OCI-LY1 (cell line): ENCODE measurements at regions not wholly inside any gene's neighbourhood (a gene's known extent, or its start where the extent isn't known, plus 50 kb on each side); places are given as distances from the start of the nearest gene placed in this dataset.

Experiments
- H2AFZ ChIP-seq: fragments of 200-600 bp; sonication (generic), shearing (Covaris generic); 2 replicates; pipeline ENCODE4 v1.6.0; 2014; ENCODE audit warnings: antibody characterized with exemption, mild to moderate bottlenecking, low read length
- H3F3A ChIP-seq: fragments of 200-600 bp; sonication (generic), shearing (Covaris generic); 2 replicates; pipeline ENCODE4 v1.6.0; 2014; ENCODE audit warnings: mild to moderate bottlenecking, antibody characterized with exemption, low read length, moderate library complexity; ENCODE audit not compliant: insufficient read depth
- H3K27ac ChIP-seq: fragments of 200-600 bp; sonication (generic); 2 replicates; pipeline ENCODE4 v1.5.1; 2014; ENCODE audit warnings: low read length, mixed run types, mild to moderate bottlenecking, low read depth; ENCODE audit not compliant: poor library complexity, severe bottlenecking
- H3K27me3 ChIP-seq: fragments of 200-600 bp; sonication (generic); 2 replicates; pipeline ENCODE4 v1.6.0; 2014; ENCODE audit warnings: antibody characterized with exemption, mild to moderate bottlenecking, low read length, moderate library complexity; ENCODE audit not compliant: insufficient read depth
- H3K36me3 ChIP-seq: fragments of 200-600 bp; sonication (generic); 2 replicates; pipeline ENCODE4 v1.6.1; 2014; ENCODE audit warnings: mild to moderate bottlenecking, antibody characterized with exemption, low read length, moderate library complexity, mixed read lengths; ENCODE audit not compliant: insufficient read depth
- H3K4me1 ChIP-seq: fragments of 200-600 bp; sonication (generic); 2 replicates; pipeline ENCODE4 v1.5.1; 2014; ENCODE audit warnings: mild to moderate bottlenecking, low read length, moderate library complexity; ENCODE audit not compliant: insufficient read depth, severe bottlenecking
- H3K4me2 ChIP-seq: fragments of 200-600 bp; sonication (generic), shearing (Covaris generic); 2 replicates; pipeline ENCODE4 v1.6.1; 2014; ENCODE audit warnings: low read length
- H3K4me3 ChIP-seq: fragments of 200-600 bp; sonication (generic); 2 replicates; pipeline ENCODE4 v1.5.1; 2014; ENCODE audit warnings: low read length, low read depth, mild to moderate bottlenecking, mixed read lengths; ENCODE audit not compliant: poor library complexity, severe bottlenecking
- H3K79me2 ChIP-seq: fragments of 200-600 bp; shearing (Covaris generic); 2 replicates; pipeline ENCODE4 v1.6.1; 2016; ENCODE audit warnings: mixed run types, low read length, mixed read lengths; ENCODE audit not compliant: insufficient read depth
- H3K9ac ChIP-seq: fragments of 200-600 bp; sonication (generic), shearing (Covaris generic); 2 replicates; pipeline ENCODE4 v1.6.1; 2014; ENCODE audit warnings: mild to moderate bottlenecking, low read length, mixed read lengths
- H3K9me2 ChIP-seq: fragments of 200-600 bp; sonication (generic), shearing (Covaris generic); 2 replicates; pipeline ENCODE4 v1.6.1; 2014; ENCODE audit warnings: low read depth, mild to moderate bottlenecking, low read length, mixed read lengths
- H3K9me3 ChIP-seq: fragments of 200-600 bp; shearing (Covaris generic); 2 replicates; pipeline ENCODE4 v1.6.1; 2014; ENCODE audit warnings: low read length, mixed read lengths
- H4K20me1 ChIP-seq: fragments of 200-600 bp; sonication (generic), shearing (Covaris generic); 2 replicates; pipeline ENCODE4 v1.6.0; 2016; ENCODE audit warnings: mild to moderate bottlenecking, low read length; ENCODE audit not compliant: insufficient read depth
- EZH2 ChIP-seq: fragments of 200-600 bp; sonication (generic), shearing (Covaris generic); IDR thresholded peaks from 2 replicates; pipeline ENCODE4 v1.8.0; 2017; ENCODE audit warnings: borderline replicate concordance, mixed run types, mild to moderate bottlenecking, antibody characterized with exemption, low read length, moderate library complexity, mixed read lengths
- TF ChIP-seq, protein P1 (sequence below): fragments of 200-600 bp; sonication (generic), shearing (Covaris generic); IDR thresholded peaks from 2 replicates; pipeline ENCODE4 v1.5.1; 2017; ENCODE audit warnings: mild to moderate bottlenecking, antibody characterized with exemption, low read length, moderate library complexity, mixed read lengths

DNA sequence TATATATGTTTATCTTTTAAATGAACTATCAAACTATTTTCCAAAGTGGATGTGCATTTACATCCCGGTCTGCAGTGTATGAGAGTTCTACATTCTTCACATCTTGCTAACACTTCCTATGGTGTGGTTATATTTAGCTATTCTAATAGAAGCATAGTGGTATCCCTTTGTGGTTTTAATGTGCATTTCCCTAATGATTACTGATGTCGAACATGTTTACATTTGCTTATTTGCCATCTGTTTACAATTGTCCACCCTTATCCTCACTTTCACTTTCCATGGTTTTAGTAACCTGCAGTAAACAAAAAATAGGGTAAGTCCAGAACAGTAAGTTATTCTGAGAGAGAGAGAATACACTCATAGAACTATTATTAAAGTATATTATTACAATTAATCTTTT, 360.5 kb upstream of the NAALADL2 start:
- Histone ChIP-seq H3K36me3 (no peaks in the 10 kb centered on the region), H3K27ac (no peak overlapping the region), H3K4me2 (no peak overlapping the region)

DNA sequence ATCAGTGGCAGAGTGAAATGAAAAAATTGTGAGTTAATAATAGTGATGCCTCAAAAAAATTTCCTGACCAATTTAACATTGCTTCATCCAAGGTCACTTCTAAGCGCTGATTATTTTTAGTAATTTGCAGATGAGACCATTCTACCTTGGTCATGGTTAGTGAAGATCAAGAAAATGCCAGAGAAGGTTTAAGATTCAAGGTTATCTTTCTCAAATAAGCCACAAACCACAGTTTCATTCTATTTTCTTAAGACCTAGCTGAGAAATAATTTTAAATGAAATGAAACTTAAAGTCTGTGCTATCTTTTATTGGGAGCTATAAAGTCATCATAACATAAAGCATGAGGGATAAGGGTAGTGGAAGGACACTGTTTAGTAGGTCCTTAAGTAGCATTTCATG, 353.9 kb upstream of the NAALADL2 start:
- H3K4me2 ChIP-seq: no peak overlapping the region
- H3K36me3 ChIP-seq: no peaks in the 10 kb centered on the region

More for the DNA sequence above, 360.5 kb upstream of the NAALADL2 start:
- H4K20me1 ChIP-seq: no peaks in the 10 kb centered on the region
- no peak for TF ChIP-seq EZH2
- TF ChIP-seq, protein P1, sequence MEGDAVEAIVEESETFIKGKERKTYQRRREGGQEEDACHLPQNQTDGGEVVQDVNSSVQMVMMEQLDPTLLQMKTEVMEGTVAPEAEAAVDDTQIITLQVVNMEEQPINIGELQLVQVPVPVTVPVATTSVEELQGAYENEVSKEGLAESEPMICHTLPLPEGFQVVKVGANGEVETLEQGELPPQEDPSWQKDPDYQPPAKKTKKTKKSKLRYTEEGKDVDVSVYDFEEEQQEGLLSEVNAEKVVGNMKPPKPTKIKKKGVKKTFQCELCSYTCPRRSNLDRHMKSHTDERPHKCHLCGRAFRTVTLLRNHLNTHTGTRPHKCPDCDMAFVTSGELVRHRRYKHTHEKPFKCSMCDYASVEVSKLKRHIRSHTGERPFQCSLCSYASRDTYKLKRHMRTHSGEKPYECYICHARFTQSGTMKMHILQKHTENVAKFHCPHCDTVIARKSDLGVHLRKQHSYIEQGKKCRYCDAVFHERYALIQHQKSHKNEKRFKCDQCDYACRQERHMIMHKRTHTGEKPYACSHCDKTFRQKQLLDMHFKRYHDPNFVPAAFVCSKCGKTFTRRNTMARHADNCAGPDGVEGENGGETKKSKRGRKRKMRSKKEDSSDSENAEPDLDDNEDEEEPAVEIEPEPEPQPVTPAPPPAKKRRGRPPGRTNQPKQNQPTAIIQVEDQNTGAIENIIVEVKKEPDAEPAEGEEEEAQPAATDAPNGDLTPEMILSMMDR: no peak
- H3K9ac ChIP-seq: no peak overlapping the region
- H3K4me3 ChIP-seq: no peak overlapping the region
- H3K27me3 ChIP-seq: no peaks in the 10 kb centered on the region
- no peaks in the 10 kb centered on the region for H3K9me2 ChIP-seq
- no peaks in the 10 kb centered on the region for H3K9me3 ChIP-seq
- H2AFZ ChIP-seq: no peak overlapping the region
- H3F3A ChIP-seq: no peaks in the 10 kb centered on the region
- H3K79me2 ChIP-seq: no peaks in the 10 kb centered on the region
- H3K4me1 ChIP-seq: no peaks in the 10 kb centered on the region

DNA sequence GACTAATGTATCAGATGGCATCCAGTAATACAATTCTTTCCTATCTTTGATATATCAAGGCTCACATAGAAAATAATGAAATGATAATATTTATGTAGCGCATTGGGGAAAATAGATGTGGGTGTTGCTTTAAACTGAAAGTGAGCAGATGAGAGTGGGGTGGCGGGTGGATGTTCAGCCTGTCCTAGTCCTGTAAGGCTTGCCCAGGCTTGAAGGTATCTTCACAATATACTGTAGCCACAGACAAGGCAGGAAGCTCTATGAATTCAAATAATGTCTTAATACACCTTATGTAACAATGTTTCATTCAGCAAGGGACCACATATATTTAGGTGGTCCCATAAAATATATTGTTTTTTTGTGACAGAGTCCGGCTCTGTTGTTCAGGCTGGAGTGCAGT, 334.9 kb upstream of the NAALADL2 start:
- no peaks in the 10 kb centered on the region for H3K36me3 ChIP-seq
- H3K4me2 ChIP-seq: no peak overlapping the region
- no peaks in the 10 kb centered on the region for H3K9me3 ChIP-seq
- H2AFZ ChIP-seq: no peak overlapping the region
- no peaks in the 10 kb centered on the region for H3K9me2 ChIP-seq
- H4K20me1 ChIP-seq: no peaks in the 10 kb centered on the region
- TF ChIP-seq, protein P1: no peak
- no peak for TF ChIP-seq EZH2
- no peak overlapping the region for H3K9ac ChIP-seq
- H3K79me2 ChIP-seq: no peaks in the 10 kb centered on the region
- no peaks in the 10 kb centered on the region for H3F3A ChIP-seq
- no peak overlapping the region for H3K27ac ChIP-seq
- no peak overlapping the region for H3K4me3 ChIP-seq
- H3K4me1 ChIP-seq: no peaks in the 10 kb centered on the region
- no peaks in the 10 kb centered on the region for H3K27me3 ChIP-seq

More for the DNA sequence above, 353.9 kb upstream of the NAALADL2 start:
- Histone ChIP-seq H4K20me1 (no peaks in the 10 kb centered on the region), H3K4me1 (no peaks in the 10 kb centered on the region), H3K9me2 (no peaks in the 10 kb centered on the region), H3K4me3 (no peak overlapping the region), H2AFZ (no peak overlapping the region), H3K79me2 (no peaks in the 10 kb centered on the region), H3K27ac (no peak overlapping the region), H3K9me3 (no peaks in the 10 kb centered on the region), H3F3A (no peaks in the 10 kb centered on the region), H3K9ac (no peak overlapping the region), H3K27me3 (no peaks in the 10 kb centered on the region)
- TF ChIP-seq, protein P1: no peak
- no peak for TF ChIP-seq EZH2
